ENCODE measurements at regions not wholly inside any gene's neighbourhood (a gene's known extent, or its start where the extent isn't known, plus 50 kb on each side); places are given as distances from the start of the nearest gene placed in this dataset.
"Not testable (repeated sequence)": the region's sequence is repeated elsewhere in the genome, so short reads cannot be mapped to it uniquely, and the experiment has no call there.

DNA sequence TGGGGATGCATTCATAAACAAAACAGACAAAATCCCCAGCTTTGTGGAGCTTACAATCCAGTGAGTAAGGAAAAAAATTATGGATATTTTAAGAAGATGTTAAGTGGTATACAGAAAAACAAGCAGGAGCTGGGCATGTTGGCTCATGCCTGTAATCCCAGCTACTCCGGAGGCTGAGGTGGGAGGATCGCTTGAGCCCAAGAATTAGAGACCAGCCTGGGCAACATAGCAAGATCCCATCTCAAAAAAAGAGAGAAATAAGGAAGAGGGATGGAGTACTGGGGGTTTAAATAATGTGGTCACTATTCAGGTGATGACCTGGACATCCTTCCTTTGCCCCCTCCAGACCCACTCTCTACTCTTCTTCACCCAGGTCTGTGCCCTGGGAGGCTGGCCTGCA, 55.0 kb upstream of the MDGA1 start:
- Mint-ChIP-seq H3K36me3 (ENCODE audit: low read depth) (no peaks in the 10 kb centered on the region), H3K4me3 (no peak overlapping the region), H3K4me1 (peaks cover 8% of the 10 kb centered on the region), H3K27ac (ENCODE audit: unreplicated experiment) (no peak overlapping the region), H3K9me3 (no peaks in the 10 kb centered on the region), H3K27me3 (ENCODE audit: low read depth) (no peaks in the 10 kb centered on the region)
- TF ChIP-seq, protein P1, sequence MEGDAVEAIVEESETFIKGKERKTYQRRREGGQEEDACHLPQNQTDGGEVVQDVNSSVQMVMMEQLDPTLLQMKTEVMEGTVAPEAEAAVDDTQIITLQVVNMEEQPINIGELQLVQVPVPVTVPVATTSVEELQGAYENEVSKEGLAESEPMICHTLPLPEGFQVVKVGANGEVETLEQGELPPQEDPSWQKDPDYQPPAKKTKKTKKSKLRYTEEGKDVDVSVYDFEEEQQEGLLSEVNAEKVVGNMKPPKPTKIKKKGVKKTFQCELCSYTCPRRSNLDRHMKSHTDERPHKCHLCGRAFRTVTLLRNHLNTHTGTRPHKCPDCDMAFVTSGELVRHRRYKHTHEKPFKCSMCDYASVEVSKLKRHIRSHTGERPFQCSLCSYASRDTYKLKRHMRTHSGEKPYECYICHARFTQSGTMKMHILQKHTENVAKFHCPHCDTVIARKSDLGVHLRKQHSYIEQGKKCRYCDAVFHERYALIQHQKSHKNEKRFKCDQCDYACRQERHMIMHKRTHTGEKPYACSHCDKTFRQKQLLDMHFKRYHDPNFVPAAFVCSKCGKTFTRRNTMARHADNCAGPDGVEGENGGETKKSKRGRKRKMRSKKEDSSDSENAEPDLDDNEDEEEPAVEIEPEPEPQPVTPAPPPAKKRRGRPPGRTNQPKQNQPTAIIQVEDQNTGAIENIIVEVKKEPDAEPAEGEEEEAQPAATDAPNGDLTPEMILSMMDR (conservative IDR thresholded peaks at IDR 0.05), result no peak
- DNase-seq (ENCODE audit: low read depth, low spot score), result no peak

DNA sequence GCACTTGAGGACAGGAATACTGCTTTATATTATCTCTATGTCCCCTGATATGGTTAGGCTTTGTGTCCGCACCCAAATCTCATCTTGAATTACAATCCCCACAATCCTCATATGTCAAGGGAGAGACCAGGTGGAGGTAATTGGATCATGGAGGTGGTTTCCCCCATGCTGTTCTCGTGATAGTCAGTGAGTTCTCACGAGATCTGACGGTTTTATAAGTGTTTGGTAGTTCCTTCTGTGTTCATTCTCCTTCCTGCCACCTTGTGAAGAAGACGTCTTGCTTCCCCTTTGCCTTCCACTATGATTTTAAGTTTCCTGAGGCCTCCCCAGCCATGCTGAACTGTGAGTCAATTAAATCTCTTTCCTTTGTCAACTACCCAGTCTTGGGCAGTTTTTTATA, 51.7 kb upstream of the MDGA1 start:
- not testable (repeated sequence) for H3K9me3 Mint-ChIP-seq; DNase-seq (ENCODE audit: low read depth, low spot score); H3K4me3 Mint-ChIP-seq; H3K4me1 Mint-ChIP-seq; H3K27me3 Mint-ChIP-seq (ENCODE audit: low read depth); H3K36me3 Mint-ChIP-seq (ENCODE audit: low read depth)
- H3K27ac Mint-ChIP-seq (ENCODE audit: unreplicated experiment), result peak overlapping the region; percentile 40

DNA sequence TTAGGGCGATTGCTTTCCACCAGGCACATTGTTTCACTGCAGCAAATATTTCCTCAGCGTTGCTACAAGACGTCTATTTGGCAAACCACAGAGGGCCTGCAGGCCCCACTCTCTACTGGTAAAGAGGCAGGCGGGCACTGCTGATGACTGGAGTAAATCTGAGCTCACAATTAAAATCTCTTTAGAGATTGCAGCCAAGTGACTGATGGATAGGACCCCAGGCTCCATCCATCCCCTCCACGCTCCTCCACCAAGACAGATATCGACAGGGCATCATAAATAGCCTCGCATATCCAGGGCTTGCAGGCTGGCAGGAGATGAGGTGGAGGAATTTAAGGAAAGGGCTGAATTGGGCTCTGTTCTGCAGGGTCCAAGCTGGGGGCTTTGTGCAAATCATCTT, 50.4 kb upstream of the MDGA1 start:
- Mint-ChIP-seq H3K36me3 (ENCODE audit: low read depth) (no peaks in the 10 kb centered on the region), H3K4me3 (no peak overlapping the region), H3K27ac (ENCODE audit: unreplicated experiment) (peak overlapping the region; percentile 27), H3K27me3 (ENCODE audit: low read depth) (no peaks in the 10 kb centered on the region), H3K9me3 (no peaks in the 10 kb centered on the region), H3K4me1 (peaks cover 8% of the 10 kb centered on the region)
- TF ChIP-seq, protein P1 (conservative IDR thresholded peaks at IDR 0.05), result no peak
- DNase-seq (ENCODE audit: low read depth, low spot score), result no peak

Measured in neural crest cell (in vitro differentiated cells).